ENCODE measurements at regions not wholly inside any gene's neighbourhood (a gene's known extent, or its start where the extent isn't known, plus 50 kb on each side); places are given as distances from the start of the nearest gene placed in this dataset.

- WGBS (ENCODE audit: insufficient coverage, low coverage, low lambda C conversion rate, missing lambda C conversion rate): 36% methylated on average over 3 of the region's 3 CpGs
- Histone ChIP-seq H3K36me3 (no peaks in the 10 kb centered on the region), H3K4me3 (no peak overlapping the region), H3K27ac (no peak overlapping the region), H3K9me3 (no peaks in the 10 kb centered on the region), H3K27me3 (no peaks in the 10 kb centered on the region), H3K4me1 (no peaks in the 10 kb centered on the region)
- ATAC-seq: no peak
- TF ChIP-seq POLR2A (IDR thresholded peaks at IDR 0.05): no peak
- TF ChIP-seq CTCF (IDR thresholded peaks at IDR 0.05): no peak
- DNase-seq: no peak
- intact Hi-C loops (cut with DNase I): no loop called here
Measured at GRCh38 chrX:121456315-121456714, 408.9 kb downstream of the GLUD2 start.

GRCh38 chrX:121457096-121457495 lies 409.7 kb downstream of the GLUD2 start:
- TF ChIP-seq CTCF (IDR thresholded peaks at IDR 0.05) (no peak), POLR2A (IDR thresholded peaks at IDR 0.05) (no peak)
- no peaks in the 10 kb centered on the region for H3K27me3 ChIP-seq
- ATAC-seq (no peak), DNase-seq (no peak)
- WGBS (ENCODE audit: insufficient coverage, low coverage, low lambda C conversion rate, missing lambda C conversion rate): 6% methylated on average over 1 of the region's 1 CpG
- no peaks in the 10 kb centered on the region for H3K36me3 ChIP-seq
- H3K4me3 ChIP-seq: no peak overlapping the region
- no peaks in the 10 kb centered on the region for H3K4me1 ChIP-seq
- intact Hi-C loops (cut with DNase I): no loop called here
- no peak overlapping the region for H3K27ac ChIP-seq
- H3K9me3 ChIP-seq: no peaks in the 10 kb centered on the region

- intact Hi-C loops (cut with DNase I): no loop called here
- 44% methylated on average over 4 of the region's 4 CpGs for WGBS (ENCODE audit: insufficient coverage, low coverage, low lambda C conversion rate, missing lambda C conversion rate)
- no peak overlapping the region for H3K4me3 ChIP-seq
- no peaks in the 10 kb centered on the region for H3K4me1 ChIP-seq
- TF ChIP-seq POLR2A (IDR thresholded peaks at IDR 0.05) (no peak), CTCF (IDR thresholded peaks at IDR 0.05) (no peak)
- H3K27ac ChIP-seq: no peak overlapping the region
- H3K9me3 ChIP-seq: no peaks in the 10 kb centered on the region
- no peak for DNase-seq
- no peak for ATAC-seq
- no peaks in the 10 kb centered on the region for H3K36me3 ChIP-seq
- peaks cover 0 to 3% of the 10 kb centered on the region in 2 donors for H3K27me3 ChIP-seq
Measured at GRCh38 chrX:121479406-121479805, 432.0 kb downstream of the GLUD2 start.

- no peak for ATAC-seq
- Histone ChIP-seq H3K4me1 (no peaks in the 10 kb centered on the region), H3K4me3 (no peak overlapping the region), H3K9me3 (no peaks in the 10 kb centered on the region), H3K27me3 (no peaks in the 10 kb centered on the region), H3K36me3 (no peaks in the 10 kb centered on the region), H3K27ac (no peak overlapping the region)
- 0% methylated on average over 1 of the region's 1 CpG for WGBS (ENCODE audit: insufficient coverage, low coverage, low lambda C conversion rate, missing lambda C conversion rate)
- TF ChIP-seq POLR2A (IDR thresholded peaks at IDR 0.05) (no peak), CTCF (IDR thresholded peaks at IDR 0.05) (no peak)
- DNase-seq: no peak
- intact Hi-C loops (cut with DNase I): no loop called here
Measured at GRCh38 chrX:121496966-121497365, 449.6 kb downstream of the GLUD2 start.

- no peak overlapping the region for H3K4me3 ChIP-seq
- ATAC-seq (no peak), DNase-seq (no peak)
- no peak overlapping the region for H3K27ac ChIP-seq
- WGBS (ENCODE audit: insufficient coverage, low coverage, low lambda C conversion rate, missing lambda C conversion rate): 54% methylated on average over 6 of the region's 6 CpGs
- no peaks in the 10 kb centered on the region for H3K9me3 ChIP-seq
- no peaks in the 10 kb centered on the region for H3K36me3 ChIP-seq
- intact Hi-C loops (cut with DNase I): no loop called here
- TF ChIP-seq POLR2A (IDR thresholded peaks at IDR 0.05) (no peak), CTCF (IDR thresholded peaks at IDR 0.05) (no peak)
- H3K4me1 ChIP-seq: no peaks in the 10 kb centered on the region
- H3K27me3 ChIP-seq: no peaks in the 10 kb centered on the region
Measured at GRCh38 chrX:121504153-121504552, 456.7 kb downstream of the GLUD2 start.
